HG03060 (cell line): ENCODE measurements at regions not wholly inside any gene's neighbourhood (a gene's known extent, or its start where the extent isn't known, plus 50 kb on each side); places are given as distances from the start of the nearest gene placed in this dataset.

Experiments used
- ATAC-seq: cut with Tn5 transposase; IDR thresholded peaks from one replicate; pipeline ENCODE4 v1.9.1; 2021; ENCODE audit warnings: low read depth, moderate number of reproducible peaks; ENCODE audit not compliant: unreplicated experiment

- no peak for ATAC-seq
These were observed 596.0 kb upstream of the MGMT start for GRCh38 chr10:128870830-128871597.

- ATAC-seq = no peak
These were observed 595.3 kb upstream of the MGMT start for GRCh38 chr10:128871671-128872231.

DNA sequence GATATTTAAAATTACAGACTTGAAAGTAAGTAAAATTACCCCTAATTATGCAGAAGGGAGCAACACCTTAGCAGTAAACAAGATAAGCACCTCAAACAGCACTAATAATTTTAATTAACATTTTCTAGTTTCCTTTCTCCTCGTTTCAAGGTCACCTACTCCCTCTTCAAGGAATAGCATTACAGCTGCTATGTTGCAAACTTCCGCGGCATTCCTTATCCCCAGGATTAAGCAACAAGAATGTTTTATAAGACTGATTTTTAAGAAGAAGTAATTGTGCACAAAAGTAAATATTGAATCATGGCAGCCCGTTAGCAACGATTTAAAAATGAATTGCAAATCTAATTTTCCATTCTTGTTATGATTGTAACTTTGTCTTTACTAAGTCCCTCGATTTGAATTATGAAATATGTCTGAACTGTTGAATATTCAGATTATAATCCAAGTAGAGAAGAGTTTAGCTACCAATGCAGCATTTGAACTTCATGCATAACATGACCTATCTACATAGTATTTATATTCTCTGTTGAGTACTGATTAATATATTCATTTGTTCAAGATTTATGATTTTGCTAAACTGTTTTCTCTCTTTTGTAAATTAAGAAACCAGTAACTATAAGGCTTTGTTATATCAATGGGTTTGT lies 593.5 kb upstream of the MGMT start:
- ATAC-seq = no peak

DNA sequence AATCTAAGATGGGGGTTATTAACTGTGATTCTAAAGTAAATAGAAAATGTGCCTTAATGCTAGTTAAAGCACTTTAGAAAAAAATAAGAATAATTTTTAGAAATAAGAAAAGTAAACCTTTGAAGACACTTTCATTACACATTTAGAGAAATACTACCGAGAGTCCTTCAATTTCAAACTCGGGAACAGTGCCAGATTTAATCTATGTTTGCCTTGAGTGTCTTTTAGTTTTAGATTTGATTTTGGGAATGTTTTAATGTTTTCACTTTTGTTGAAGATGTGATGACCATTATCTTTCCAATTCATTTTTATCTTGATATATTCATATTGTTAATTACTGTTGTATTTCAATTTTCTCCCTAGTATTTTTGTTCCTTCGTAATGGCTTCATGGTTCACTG lies 592.7 kb upstream of the MGMT start:
- ATAC-seq = no peak

DNA sequence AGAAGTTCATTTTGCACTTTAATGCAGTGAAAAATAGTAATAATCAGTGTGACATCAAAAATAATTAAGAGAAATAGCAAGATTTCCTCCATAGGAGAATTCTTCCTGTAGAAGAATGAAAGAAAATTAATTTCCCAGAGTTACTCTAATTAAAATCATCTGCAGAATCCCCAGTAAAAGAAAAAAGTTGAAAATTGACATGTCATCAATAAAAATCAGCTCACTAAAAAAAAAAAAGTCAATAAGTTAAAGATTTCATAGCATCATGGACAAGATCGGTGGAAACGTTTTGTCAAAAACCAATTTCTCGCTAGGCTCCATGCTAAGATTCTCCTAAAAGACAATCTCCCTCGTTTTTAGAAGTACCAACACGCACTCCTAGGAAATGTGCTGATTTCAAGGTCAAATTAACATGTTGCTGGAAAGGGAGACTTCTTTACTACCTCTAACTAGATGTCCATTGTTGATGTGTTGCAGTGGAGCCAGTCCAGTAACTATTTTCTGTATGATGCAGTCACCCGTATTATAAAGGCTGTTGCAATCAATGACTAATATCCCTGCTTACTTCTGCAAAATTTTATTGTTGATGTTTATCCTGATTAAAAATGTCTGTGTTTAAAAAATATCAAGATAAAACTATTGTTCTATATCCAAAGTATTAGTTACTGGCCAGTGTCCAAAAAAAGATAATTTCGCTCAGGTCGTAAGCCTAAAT lies 591.9 kb upstream of the MGMT start:
- no peak for ATAC-seq

DNA sequence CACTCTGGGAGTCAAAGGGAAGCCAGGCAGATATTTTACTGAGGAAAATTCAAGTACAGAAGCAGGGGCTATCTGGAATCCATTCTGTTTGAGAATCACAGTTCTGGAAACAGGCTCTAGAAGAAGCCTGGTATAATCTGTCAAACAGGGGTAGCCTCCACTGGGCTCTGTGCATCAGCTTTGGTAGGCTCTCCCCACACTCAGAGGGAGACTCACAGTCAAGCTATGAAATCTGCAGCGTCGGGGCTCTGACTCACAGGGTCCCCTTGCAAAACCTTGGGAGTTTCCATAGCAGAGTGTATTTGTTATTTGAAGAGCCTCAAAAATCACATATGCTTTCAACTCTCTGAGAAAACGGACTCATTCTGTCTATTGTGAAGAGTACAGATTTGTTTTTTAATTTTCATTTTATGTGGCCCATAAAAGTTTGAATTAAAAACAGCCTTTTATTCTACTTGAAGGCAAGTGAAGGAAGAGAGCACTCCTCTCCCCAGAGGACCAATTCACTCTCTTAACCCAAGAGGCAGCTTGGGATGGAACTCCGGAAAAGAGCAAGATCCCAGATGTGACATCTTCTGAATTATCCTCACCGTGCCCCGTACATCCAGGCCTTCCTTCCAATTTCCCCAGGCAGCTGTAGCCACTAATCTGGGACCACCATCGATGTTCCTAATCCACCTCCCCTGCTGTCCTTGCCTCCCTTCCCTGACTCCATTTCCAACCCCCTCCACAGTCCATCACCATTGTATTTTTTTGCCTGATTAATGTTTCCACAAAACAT lies 590.9 kb upstream of the MGMT start:
- no peak for ATAC-seq

- no peak for ATAC-seq
These were observed 589.9 kb upstream of the MGMT start for GRCh38 chr10:128877141-128877540.

DNA sequence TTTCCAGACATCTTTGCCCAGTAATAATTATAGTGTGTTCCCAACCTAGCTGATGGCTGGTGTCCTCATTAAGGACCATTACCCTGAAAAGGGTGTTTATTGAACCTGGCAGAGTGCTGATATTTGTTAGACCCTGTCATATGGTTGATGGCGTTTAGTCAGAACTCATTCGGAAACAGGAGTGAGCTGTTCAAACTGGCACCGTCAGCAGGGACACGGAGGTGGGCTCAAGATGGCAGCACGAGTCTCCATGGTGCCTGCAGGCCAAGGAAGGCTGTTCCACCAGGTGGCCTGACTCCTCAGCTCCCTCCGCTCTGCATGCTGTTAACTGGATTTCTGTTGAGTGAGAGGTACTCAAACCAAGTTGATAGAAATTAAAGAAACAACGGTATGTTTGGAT lies 589.1 kb upstream of the MGMT start:
- no peak for ATAC-seq

GRCh38 chr10:128879030-128879429 lies 588.0 kb upstream of the MGMT start:
- no peak for ATAC-seq

DNA sequence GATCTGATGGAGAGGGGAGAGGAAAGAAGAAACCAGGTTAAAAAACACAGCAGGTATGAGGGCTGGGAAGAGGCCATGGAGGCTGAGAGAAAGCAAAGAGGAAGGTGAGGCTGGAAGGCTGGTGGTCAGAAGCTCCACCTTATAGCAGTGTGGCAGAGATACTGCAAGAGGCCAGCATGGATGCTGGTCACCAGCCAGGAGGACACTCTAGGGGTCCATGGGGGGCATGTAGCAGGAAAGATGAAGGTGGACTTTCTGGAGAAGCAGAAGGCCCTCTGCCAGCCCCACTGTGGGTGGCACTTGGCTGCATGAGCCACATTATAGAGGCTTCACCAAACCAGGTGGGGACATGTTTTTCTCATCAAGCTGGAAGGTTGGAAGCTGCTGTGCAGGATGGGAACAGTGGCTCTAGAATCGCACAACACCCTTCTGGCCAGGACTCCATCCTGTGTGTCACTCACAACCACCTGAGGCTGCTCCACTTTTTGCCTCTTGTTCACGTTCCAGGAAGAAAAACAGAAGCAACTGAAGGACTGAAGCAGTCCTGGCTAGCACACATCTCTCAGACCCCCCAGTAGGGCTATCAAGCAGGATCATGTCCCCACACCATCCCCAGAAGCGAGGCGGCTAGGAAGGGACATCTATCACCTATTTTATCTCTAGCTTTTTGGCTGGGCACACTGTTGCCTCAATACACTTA lies 587.5 kb upstream of the MGMT start:
- ATAC-seq = no peak

GRCh38 chr10:128880159-128880725 lies 586.8 kb upstream of the MGMT start:
- no peak for ATAC-seq

- no peak for ATAC-seq
These were observed 586.0 kb upstream of the MGMT start for GRCh38 chr10:128881086-128881485.

DNA sequence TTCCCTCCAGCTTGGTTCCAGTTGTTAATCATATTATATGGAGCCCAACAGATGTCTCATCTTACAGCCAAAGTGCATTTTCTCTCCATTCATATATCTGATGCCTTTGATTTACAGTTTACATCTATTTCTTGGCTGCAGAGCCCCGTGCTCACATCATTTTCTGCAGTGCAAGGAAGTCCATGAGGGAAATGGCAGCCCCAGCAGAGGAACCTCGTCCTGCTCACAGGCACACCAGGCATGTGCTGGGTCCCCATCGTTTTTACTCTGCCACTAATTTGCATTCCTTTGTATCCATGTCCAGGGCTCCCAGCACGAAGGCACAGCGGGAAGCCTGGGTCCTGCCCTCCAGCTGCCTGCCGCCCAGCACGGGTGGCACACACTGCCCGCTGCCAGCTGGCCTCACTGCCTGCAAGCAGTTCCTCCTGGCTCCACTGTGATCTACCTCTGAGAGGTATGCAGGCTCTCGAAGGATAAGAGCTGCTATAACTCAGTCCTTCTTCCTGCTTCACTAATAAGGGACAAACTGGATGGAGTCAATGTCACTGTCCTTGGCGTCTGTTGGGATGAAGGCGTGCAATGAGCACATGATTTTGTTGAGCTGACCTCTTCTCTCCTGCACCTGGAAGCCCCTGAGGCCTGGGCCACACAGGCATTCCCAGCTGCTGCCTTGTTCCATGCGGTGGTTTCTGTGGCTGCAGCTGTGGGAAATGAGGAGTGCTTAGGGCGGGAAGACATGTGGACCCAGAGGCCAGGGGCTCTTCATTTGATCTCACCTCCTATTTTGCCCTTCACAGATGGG lies 583.6 kb upstream of the MGMT start:
- ATAC-seq = no peak

- no peak for ATAC-seq
These were observed 583.0 kb upstream of the MGMT start for GRCh38 chr10:128884033-128884425.

- no peak for ATAC-seq
These were observed 582.5 kb upstream of the MGMT start for GRCh38 chr10:128884496-128885072.

- no peak for ATAC-seq
These were observed 581.2 kb upstream of the MGMT start for GRCh38 chr10:128885573-128886555.

DNA sequence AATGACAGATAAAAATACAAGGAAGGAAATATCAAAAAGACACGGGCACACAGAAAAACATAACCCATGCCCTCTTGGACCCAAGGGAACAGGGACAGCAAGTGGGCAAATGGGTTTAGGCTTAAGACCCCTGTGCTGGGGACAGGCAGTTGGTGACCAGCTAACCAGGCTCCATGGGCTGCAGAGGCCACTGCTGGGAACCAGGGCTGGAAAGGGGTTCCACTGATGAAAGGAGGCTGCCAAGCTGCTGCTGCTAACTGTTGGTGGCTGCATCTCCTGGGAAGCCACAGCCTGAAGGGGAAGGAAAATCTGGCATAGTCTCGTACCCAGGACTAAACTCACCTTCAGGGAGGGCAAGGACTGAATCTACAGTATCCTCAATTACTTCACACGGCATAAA lies 579.2 kb upstream of the MGMT start:
- ATAC-seq = no peak
